Activated CD8-positive, alpha-beta memory T cell treated with anti-CD3 and anti-CD28 coated beads for 4 hours (primary cell): ENCODE measurements at regions not wholly inside any gene's neighbourhood (a gene's known extent, or its start where the extent isn't known, plus 50 kb on each side); places are given as distances from the start of the nearest gene placed in this dataset.

ENCODE experiments used
- DNase-seq, 2 donors: peaks; one replicate each; pipeline ENCODE4 v3.0.0-alpha.2; 2020; ENCODE audit warnings: low read depth in 2 of 2

DNA sequence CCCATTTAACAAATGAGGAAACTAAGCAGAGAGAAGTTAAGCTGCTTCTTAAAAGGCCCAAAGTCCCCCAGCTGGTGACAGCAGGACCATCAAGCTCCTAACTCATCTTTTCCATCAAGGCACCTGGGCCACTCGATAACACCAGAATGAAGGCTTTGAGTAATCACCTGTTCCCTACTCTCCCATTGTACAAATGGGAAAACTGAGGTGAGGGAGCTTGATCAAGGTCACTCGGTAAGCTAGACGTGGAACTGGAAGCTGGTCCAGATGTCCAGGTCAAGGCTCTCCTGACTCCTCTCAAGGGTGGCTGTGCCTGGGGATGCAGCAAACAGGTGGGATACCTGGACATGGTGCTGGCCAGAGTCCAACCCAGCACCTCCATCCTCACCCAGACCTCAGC lies 90.6 kb upstream of the SHB start:
- DNase-seq: no peak

DNA sequence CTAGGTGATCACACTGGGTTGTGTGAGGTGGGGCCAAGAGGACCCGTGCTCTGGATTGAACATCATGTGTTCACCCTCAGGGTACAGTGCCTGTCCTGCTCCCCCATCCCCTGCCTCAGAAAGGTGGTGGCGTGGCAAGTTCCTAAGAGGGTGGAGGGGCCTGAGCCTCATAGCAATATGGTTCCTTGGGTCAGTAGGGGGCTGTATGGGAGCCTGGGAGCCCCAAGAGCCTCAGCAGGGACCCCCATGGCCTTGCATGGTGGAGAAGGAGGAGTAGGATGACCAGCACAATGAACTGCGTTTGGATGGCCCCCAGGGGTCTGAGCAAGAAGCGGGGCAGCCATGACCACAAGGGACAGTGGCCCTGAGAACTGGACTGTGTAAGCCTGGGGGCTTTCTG lies 89.6 kb upstream of the SHB start:
- no peak for DNase-seq

DNA sequence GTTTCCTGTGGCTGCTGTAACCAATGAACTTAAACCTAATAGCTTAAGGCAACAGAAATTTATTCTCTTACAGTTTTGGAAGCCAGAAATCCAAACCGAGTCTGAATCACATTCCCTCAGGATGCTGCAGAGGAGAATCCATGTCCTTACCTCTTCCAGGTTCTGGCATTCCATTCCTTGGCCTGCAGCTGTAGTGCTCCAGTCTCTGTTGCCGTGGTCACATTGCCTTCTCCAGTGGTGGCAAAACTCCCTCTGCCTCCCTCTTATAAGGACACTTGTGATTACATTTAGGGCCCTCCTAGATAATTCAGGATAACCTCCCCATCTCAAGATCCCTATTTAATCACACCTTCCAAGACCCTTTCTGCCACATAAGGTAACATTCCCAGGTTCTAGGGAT lies 88.7 kb upstream of the SHB start:
- no peak for DNase-seq

DNA sequence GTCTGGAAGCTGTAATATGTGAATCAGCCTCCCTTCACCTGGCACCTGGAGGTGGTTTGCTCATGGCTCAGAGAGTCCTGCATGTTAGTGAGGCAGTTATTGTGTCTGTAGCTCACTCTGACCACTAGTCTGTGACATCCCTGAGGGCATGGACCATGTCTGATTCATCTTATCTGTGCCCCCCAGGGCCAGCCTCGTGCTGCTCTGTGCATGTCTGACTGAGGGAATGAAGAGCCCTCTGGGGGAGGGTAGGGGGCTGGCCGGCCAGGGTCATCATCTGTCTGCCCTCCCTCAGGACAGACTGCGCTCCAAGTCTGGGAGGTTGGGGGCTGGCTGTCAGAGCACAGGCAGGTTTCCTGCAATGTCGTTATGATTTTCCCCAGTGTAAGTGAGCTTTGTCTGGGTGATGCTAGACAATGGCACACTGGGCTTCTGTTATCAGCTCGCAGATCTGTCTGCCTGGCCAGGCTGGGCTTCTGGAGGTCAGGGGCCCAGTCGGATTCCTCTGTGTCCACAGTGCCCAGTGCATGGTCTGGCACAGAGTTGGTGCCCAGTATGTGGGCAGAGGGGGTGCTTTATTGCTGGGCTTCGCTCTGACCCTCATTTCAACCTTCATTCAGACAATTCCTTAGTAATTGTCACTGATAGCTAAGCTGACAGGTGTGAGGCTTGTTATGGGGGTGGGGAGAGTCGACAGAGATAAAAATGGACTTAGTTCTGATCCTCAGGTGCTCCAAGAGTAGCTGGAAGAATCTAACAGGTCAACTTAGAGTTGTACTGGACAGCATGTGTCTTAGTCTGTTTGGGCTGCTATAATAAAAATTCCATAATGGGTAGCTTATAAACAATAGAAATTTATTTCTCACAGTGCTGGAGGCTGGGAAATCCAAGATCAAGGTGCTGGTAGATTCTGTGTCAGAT lies 85.7 kb upstream of the SHB start:
- no peak for DNase-seq

DNA sequence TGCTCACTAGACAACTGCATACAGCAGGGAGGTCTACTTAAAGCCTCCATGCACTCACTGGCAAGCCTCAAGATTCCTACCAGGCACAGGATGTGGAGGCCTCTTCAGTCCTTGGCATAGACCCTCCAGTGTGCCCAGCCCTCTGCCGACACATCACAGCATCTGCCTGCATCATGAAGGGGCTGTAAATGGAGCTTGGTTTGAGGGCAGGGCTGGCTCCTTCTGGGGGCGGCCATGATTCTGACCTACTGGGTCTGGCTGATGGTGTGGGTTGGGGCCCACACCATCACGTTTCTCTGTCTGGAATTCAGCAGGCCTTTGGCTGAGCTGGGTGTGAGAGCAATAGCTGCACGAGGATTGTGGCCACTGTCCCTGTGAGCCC lies 84.9 kb upstream of the SHB start:
- no peak for DNase-seq

DNA sequence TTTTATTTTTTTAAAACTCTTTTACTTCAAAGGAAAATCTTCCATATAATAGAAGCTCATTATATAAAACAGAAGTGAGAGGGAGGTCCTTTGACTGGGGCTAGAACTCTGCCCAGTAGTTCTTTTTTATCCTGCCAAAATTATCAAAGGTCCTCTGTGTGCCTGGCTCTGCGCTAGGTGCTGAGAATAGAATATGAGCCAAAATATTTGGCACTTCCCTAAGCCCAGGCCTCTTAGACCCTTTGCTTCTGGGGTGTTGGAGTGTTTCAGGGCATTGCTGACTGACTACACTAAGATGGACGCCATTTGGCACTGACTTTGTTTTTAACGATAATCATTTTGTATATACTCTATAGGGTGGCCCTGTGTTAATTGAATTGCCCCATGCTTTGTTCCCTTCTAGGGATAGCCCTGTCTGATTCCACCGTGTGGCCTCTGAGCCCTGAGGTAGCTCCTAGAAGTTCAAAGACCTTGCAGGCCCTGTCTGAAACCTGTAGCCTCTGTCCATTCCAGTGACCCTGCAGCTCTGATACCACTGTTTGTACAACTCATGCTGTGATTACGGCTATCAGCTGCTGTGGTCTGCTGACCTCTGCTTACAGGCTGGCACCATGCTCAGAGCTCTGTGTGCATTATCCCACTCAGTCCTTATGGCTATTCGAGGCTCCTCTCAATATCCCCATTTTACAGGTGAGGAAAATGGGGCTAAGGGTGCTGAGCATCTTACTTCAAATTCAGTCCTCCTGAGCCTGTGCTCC lies 84.3 kb upstream of the SHB start:
- DNase-seq: no peak

DNA sequence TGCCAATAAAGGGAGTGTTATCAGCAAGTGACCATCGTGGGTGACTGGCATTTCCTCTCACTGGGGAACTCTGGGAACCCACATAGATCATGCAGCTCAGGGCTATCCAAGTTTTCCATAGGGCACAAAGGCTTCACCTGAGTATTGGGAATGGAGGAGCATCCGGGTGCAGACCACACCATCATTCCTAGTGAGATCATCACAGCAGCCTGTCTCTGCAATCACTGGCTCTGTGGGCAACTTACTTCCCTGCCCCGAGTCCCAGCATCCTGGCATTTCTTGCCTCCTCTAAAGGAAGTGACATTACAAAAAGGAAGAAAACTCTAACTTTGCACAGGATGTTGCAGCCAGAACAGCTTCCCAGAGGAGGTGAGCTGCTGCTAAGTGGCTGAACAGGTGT lies 80.6 kb upstream of the SHB start:
- DNase-seq: no peak

DNA sequence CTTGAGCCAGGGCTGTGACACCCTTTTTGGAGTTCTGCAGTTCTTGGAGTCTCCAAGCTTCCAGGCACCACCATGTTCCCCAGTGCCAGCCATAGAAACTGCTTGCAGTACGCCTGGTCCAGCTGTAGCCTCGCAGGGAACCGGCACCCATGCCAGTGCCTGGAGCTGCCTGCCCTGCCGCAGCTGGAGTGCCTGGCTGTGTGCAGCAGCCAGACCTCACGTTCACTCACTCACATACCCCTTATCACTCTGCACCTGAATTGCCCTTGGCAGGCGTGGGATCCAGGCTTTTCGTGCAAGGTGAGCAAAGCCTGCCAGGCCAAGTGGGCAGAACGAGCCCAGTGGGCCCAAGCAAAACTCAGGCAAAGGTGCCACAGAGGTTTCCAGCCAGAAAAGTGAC lies 77.8 kb upstream of the SHB start:
- no peak for DNase-seq

DNA sequence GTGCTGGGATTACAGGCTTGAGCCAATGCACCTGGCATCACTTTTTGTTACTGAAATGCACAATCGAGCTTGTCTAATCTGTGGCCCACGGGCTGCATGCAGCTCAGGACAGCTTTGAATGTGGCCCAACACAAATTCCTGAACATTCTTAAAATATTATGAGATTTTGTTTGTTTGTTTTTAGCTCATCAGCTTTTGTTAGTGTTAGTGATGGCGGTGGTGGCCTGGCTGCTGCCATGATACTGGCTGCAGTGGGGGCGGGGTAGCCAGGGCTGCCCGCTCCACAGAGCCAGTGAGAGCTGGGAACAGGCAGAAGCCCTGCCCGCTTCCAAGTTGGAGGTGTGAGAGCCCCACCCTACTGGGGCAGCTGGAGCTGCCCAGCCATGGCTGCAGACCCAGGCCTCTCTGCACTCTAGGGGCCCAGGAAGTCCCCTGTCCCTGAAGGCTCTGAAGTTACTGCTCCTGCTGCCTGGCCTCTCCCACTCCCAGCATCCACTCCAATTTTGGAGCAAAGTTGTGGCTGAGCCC lies 76.6 kb upstream of the SHB start:
- DNase-seq: no peak

DNA sequence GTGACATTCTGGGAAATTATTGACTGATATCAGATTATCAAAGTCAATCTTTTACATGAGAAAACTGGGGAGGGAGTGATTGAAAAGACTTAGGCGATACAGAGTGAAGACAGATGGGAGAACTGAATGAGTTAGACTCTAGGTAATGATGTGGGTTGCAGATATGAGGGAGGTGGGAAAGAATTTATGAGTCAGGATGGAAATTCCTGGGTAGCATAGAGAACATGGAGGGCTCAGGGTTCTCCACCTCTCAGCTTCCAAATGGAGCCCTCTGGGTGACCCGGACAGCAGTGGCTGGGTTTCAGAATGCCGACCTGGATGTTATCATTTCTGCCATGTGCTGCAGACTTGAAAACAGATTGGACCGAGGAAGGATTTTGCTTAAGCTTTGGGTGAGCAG lies 75.4 kb upstream of the SHB start:
- DNase-seq: no peak

DNA sequence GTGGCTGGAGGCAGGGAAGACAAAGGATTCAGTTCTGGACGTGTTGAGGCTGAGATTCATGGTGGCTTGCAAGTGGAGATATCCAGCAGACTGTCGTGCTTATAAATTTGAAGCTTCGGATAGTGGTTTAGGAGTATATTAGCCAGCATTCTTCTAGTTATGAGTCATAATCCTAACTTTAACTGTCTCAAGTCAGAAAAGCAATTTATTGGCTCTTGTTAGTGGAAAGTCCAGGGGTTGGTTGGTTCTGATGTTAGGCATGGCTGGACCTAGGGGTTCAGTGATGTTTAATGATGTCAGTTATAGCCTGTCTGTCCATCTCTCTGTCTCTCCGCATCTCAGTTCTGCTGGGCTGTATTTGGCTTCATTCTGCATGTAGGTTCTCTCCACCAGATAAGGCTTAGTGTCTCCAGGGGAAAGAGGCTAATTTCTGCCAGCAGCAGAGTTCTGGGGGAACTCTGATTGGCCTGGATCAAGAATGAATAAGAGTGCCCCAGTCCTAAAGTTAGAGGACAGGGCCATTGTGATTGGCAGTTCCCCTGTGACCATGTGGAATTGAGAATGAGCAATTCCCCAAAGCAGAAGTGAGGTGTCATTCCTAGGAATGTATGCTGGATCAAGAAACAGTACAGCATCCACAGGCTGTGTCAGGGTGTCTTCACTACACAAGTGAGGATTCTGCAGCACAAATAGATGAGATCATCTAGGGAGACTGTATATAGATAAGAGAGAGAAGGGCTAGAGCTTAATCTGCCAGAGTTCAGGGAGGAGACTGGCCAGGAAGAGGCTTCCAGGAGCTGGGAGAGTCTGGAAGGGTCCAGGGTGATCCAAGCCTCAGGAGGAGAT lies 72.9 kb upstream of the SHB start:
- no peak for DNase-seq

DNA sequence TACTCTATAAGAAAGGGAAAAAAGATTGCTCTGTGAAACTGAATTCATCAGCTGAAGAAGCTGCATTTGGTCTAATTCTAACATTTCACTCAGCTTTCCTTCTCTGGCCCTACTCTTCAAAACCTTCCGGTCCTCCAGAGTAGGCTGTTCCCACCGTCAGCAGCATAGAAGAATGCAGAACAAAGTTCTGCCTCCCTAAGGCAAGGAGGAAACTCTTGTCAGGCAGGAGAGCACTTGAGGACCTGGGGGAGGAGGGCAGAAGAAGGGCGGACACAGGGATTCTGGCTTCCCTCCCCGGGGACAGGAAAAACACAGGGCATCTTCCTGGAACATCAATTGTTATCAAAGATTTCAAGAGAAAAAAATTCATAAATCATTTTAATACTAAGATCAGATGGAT lies 69.2 kb upstream of the SHB start:
- no peak for DNase-seq

DNA sequence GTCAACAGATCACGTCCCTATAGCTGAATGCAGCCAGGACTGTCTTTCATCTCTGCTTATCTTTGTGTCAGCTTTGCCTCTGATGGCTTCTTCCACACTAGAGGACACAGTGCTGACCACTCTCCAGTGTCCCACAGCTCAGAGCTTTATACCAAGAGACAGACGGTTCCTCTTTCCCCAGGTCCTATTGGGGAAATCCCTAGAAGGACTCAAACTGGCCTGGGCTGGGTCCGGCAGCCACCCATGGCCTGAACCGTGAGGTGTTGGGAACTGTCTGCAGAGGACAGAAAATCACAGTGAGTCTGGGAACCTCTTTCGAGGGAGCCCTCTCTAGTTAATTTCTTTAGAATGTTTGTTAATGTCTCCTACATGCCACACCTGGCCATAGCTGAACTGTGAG lies 68.3 kb upstream of the SHB start:
- no peak for DNase-seq

DNA sequence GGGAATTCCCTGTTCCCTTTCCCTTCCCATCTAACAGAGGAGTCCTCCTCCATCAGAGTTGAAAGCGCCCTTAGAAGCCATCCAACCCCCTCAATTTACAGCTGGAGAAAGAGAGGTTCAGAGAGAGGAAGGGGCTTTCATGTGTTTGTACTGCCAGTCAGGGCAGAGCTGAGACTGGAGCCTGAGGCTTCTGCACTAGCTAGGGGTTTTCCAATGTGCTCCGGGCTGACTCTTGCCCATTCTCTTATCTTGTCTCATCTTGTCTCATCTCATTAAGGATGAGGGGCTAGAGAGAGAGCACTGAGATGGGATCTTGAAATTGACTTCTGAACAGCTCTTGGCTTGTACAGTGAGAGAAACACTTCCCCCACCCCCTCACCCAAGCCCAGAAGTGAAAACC lies 67.4 kb upstream of the SHB start:
- DNase-seq: no peak

DNA sequence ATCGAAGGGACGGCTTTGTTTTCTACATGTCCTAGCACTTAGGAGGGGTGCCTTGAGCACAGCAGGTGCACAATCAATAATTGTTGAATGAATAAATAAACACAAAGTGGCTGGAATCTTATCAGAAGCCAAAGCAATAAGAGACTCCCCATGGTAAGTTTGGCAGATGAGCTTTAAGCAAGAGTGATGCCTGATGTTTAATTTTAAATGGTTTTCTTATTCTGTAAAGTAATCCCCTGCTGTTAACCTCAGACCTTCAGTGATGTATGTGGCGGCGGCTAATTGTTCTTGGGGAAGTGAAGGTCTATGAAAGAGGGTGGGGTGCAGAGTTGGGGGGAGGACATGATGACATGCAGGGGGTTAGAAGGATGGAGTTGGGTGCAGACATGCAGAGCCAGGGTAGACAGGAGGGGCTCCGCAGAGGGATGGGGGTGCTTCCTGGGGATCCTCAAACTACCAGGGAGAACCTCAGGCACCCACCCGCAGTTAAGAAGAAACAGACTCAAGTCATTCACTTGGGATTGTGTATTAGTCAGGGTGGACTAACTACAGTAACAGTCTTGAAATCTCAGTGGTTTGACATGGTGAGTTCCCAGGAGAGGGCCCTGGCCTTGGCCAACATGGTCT lies 65.7 kb upstream of the SHB start:
- no peak for DNase-seq

DNA sequence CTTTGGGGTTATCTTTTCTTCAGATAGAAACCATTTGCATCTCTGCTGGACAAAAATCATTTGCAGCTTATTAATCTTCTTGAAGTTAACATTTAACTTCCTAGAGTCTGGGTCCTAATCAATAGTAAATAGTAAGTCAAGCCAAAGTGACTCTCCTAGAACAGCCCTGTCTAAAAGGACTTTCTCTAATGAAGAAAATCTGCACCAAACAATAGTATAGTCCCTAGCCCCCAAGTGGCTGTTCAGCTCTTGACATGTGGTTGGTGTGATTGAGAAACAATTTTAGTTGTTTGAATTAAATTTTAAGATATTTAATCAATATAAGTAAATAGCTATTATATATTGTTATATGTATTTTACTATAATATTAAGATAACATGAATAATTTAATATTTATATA lies 64.6 kb upstream of the SHB start:
- DNase-seq: no peak

DNA sequence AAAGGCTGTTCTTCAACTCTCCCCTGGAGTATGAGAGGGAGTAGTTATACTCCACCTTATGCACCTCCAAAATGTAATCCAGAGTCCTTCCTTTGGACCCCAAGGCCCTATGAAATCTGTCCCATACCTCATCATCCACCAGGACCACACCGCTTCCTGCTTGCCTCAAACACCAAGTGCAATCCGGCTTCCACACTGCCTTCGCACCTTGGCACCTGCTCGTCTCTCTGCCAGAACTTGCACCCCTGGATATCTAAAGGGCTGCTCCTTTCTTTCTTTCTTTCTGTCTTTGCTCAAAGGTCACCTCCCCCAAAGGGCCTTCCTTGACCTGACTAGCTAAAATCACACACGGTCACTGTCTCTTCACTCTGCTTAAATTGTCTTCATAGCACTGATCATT lies 63.9 kb upstream of the SHB start:
- DNase-seq: no peak

DNA sequence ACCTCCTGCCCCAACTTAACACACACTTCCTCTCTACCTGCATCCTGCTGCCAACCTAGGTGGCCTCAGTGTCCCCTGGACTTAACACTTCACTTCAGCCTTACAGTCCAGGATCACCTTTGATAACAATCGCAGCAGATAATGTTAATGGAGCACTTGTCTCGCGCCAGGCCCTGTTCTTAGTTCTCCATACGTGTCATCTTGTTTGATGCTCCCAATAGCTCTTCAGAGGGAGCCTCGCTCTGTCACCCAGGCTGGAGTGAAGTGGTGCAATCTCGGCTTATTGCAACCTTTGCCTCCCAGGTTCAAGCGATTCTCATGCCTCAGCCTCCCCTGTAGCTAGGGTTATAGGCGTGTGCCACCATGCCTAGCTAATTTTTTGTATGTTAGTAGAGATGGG lies 62.7 kb upstream of the SHB start:
- no peak for DNase-seq

DNA sequence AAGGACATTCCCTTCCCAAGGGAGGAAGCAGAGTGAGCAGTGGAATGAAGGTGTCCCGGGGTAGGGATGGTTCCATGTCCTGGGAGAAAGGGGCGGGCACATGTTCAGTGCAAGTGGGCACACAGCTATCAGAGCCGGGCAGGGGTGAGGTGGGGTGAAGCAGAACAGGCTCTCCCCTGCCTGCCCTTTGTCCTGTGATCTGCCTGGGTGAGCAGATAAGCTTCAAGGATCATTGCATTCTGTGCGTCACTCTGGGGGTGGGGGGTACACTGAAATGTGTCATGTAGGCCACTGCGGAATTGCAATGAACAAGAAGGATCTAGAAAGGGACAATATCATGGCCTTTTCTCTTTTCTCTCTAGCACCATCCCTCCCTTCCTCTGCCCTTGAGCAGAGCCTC lies 61.7 kb upstream of the SHB start:
- no peak for DNase-seq

DNA sequence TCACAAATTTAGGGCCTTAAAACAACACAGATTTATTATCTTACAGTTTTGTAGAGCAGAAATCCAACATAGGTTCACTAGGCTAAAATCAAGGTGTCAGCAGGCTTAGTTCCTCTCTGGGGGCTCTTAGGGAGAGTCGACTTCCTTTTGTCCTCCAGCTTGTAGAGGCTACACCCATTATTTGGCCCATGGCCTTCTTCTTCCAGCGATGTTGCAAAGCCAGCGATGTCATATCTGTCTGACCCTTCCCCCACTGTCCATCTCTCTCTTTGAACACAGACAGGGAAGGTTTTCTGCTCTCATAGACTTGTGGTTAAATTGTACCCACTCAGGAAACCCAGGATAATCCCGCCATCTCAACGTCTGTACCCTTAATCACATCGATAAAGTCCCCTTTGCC lies 60.3 kb upstream of the SHB start:
- no peak for DNase-seq

DNA sequence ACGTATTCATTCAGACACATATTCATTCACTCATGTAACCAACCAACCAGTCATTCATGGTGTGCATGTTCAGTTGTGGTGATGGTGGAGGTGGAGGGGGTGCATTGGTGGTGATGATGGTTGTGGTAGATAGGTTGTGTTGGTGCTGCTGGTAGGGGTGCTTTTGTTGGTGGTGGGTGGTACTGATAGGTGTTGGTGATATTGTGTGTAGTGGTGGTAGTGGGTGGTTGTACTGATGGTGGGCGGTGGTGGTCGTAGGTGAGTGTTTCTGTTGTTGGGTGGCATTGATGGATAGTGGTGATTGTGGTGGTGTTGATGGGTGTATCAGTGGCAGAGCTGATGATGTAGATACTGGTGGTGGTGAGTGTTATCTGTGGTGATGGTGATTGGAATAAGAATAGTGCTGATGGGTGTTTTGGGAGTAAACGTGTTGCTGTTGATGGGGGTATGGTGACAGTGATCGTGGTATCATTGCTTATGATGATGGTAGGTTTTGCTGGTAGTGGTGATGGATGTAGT lies 59.8 kb upstream of the SHB start:
- no peak for DNase-seq
